WTC11 (cell line): ENCODE measurements at regions not wholly inside any gene's neighbourhood (a gene's known extent, or its start where the extent isn't known, plus 50 kb on each side); places are given as distances from the start of the nearest gene placed in this dataset.
"Not testable (repeated sequence)": the region's sequence is repeated elsewhere in the genome, so short reads cannot be mapped to it uniquely, and the experiment has no call there.

Experiments
- ATAC-seq: fragments of 200-7000 bp; cut with Tn5 transposase; 2 replicates; pipeline ENCODE4 v1.10.0; 2021; ENCODE audit warnings: mild to moderate bottlenecking, moderate library complexity
- CTCF ChIA-PET: fragments of 300-600 bp; sonication (Branson Sonifier 250); formaldehyde crosslinking; loops from one replicate; lab custom pipeline; 2021; ENCODE audit warnings: antibody characterized with exemption; lab: Charles Lee
- POLR2A ChIA-PET: fragments of 350-600 bp; sonication (Branson Sonifier 250); formaldehyde crosslinking; loops from one replicate; lab custom pipeline; 2021; ENCODE audit warnings: antibody characterized with exemption; lab: Charles Lee
- DNase-seq: peaks from one replicate; pipeline ENCODE4 v3.0.0; 2021; ENCODE audit warnings: low spot score
- H3K27ac Mint-ChIP-seq: 2 replicates; pipeline ENCODE4 v1.8.0; 2021; ENCODE audit warnings: mixed read lengths
- H3K27me3 Mint-ChIP-seq: 2 replicates; pipeline ENCODE4 v1.8.0; 2021; ENCODE audit warnings: low read depth, mild to moderate bottlenecking, moderate library complexity, mixed read lengths
- H3K36me3 Mint-ChIP-seq: 2 replicates; pipeline ENCODE4 v1.8.0; 2021; ENCODE audit warnings: mixed read lengths
- H3K4me1 Mint-ChIP-seq: 2 replicates; pipeline ENCODE4 v1.8.0; 2022; ENCODE audit warnings: mixed read lengths
- H3K4me3 Mint-ChIP-seq: 2 replicates; pipeline ENCODE4 v1.8.0; 2021; ENCODE audit warnings: mild to moderate bottlenecking, moderate library complexity, mixed read lengths
- H3K9me3 Mint-ChIP-seq: 2 replicates; pipeline ENCODE4 v1.8.0; 2021; ENCODE audit warnings: mixed read lengths
- ELF4 ChIP-seq: sonication (generic); formaldehyde crosslinking; IDR thresholded peaks from 2 replicates; pipeline ENCODE4 v1.8.1; 2022; ENCODE audit warnings: low read depth, mild to moderate bottlenecking, moderate library complexity, missing genetic modification reagents
- RORB ChIP-seq: fragments of 250-450 bp; sonication (Bioruptor Pico); IDR thresholded peaks from 2 replicates; pipeline ENCODE4 v1.9.0; 2021; ENCODE audit warnings: mild to moderate bottlenecking
- TEAD4 ChIP-seq: sonication (generic); formaldehyde crosslinking; IDR thresholded peaks from 2 replicates; pipeline ENCODE4 v1.8.0; 2022; ENCODE audit warnings: mild to moderate bottlenecking, missing genetic modification reagents
- TF ChIP-seq, protein P1 (sequence below): fragments of 250-450 bp; sonication (Bioruptor Pico); IDR thresholded peaks from 2 replicates; pipeline ENCODE4 v1.9.0; 2021; ENCODE audit warnings: mild to moderate bottlenecking, borderline replicate concordance
- TF ChIP-seq, protein P2 (sequence below): sonication (generic); formaldehyde crosslinking; IDR thresholded peaks from 2 replicates; pipeline ENCODE4 v1.8.1; 2023; ENCODE audit warnings: mild to moderate bottlenecking, missing genetic modification reagents, borderline replicate concordance
- TF ChIP-seq, protein P3 (sequence below): sonication (generic); formaldehyde crosslinking; IDR thresholded peaks from 2 replicates; pipeline ENCODE4 v1.8.1; 2023; ENCODE audit warnings: mild to moderate bottlenecking, missing genetic modification reagents, moderate library complexity
- TF ChIP-seq, protein P4 (sequence below): fragments of 250-450 bp; sonication (Bioruptor Pico); IDR thresholded peaks from 2 replicates; pipeline ENCODE4 v1.8.0; 2021; ENCODE audit warnings: mild to moderate bottlenecking

DNA sequence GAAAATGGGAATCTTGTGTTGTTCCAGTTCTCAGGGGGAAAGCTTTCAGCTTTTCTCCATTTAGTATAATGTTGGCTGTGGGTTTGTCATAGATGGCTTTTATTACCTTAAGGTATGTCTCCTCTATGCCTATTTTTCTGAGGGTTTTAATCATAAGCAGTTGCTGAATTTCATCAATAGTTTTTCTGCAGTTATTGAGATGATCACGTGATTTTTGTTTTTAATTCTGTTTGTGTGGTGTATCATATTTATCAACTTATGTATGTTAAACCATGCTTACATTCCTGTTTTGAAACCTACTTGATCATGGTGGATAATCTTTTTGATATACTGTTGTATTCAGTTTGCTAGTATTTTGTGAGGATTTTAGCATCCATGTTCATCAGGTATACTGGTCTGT is 66.8 kb upstream of the CENPE start (continued):
- TF ChIP-seq, protein P1, sequence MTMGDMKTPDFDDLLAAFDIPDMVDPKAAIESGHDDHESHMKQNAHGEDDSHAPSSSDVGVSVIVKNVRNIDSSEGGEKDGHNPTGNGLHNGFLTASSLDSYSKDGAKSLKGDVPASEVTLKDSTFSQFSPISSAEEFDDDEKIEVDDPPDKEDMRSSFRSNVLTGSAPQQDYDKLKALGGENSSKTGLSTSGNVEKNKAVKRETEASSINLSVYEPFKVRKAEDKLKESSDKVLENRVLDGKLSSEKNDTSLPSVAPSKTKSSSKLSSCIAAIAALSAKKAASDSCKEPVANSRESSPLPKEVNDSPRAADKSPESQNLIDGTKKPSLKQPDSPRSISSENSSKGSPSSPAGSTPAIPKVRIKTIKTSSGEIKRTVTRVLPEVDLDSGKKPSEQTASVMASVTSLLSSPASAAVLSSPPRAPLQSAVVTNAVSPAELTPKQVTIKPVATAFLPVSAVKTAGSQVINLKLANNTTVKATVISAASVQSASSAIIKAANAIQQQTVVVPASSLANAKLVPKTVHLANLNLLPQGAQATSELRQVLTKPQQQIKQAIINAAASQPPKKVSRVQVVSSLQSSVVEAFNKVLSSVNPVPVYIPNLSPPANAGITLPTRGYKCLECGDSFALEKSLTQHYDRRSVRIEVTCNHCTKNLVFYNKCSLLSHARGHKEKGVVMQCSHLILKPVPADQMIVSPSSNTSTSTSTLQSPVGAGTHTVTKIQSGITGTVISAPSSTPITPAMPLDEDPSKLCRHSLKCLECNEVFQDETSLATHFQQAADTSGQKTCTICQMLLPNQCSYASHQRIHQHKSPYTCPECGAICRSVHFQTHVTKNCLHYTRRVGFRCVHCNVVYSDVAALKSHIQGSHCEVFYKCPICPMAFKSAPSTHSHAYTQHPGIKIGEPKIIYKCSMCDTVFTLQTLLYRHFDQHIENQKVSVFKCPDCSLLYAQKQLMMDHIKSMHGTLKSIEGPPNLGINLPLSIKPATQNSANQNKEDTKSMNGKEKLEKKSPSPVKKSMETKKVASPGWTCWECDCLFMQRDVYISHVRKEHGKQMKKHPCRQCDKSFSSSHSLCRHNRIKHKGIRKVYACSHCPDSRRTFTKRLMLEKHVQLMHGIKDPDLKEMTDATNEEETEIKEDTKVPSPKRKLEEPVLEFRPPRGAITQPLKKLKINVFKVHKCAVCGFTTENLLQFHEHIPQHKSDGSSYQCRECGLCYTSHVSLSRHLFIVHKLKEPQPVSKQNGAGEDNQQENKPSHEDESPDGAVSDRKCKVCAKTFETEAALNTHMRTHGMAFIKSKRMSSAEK (CRISPR knock-in tag) = no peak
- TF ChIP-seq, protein P2, sequence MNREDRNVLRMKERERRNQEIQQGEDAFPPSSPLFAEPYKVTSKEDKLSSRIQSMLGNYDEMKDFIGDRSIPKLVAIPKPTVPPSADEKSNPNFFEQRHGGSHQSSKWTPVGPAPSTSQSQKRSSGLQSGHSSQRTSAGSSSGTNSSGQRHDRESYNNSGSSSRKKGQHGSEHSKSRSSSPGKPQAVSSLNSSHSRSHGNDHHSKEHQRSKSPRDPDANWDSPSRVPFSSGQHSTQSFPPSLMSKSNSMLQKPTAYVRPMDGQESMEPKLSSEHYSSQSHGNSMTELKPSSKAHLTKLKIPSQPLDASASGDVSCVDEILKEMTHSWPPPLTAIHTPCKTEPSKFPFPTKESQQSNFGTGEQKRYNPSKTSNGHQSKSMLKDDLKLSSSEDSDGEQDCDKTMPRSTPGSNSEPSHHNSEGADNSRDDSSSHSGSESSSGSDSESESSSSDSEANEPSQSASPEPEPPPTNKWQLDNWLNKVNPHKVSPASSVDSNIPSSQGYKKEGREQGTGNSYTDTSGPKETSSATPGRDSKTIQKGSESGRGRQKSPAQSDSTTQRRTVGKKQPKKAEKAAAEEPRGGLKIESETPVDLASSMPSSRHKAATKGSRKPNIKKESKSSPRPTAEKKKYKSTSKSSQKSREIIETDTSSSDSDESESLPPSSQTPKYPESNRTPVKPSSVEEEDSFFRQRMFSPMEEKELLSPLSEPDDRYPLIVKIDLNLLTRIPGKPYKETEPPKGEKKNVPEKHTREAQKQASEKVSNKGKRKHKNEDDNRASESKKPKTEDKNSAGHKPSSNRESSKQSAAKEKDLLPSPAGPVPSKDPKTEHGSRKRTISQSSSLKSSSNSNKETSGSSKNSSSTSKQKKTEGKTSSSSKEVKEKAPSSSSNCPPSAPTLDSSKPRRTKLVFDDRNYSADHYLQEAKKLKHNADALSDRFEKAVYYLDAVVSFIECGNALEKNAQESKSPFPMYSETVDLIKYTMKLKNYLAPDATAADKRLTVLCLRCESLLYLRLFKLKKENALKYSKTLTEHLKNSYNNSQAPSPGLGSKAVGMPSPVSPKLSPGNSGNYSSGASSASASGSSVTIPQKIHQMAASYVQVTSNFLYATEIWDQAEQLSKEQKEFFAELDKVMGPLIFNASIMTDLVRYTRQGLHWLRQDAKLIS (CRISPR knock-in tag) = no peak
- TF ChIP-seq, protein P3, sequence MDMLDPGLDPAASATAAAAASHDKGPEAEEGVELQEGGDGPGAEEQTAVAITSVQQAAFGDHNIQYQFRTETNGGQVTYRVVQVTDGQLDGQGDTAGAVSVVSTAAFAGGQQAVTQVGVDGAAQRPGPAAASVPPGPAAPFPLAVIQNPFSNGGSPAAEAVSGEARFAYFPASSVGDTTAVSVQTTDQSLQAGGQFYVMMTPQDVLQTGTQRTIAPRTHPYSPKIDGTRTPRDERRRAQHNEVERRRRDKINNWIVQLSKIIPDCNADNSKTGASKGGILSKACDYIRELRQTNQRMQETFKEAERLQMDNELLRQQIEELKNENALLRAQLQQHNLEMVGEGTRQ (CRISPR knock-in tag) = no peak
- TF ChIP-seq TEAD4 (CRISPR knock-in tag) (no peak), RORB (CRISPR knock-in tag) (no peak), ELF4 (no peak)
- TF ChIP-seq, protein P4, sequence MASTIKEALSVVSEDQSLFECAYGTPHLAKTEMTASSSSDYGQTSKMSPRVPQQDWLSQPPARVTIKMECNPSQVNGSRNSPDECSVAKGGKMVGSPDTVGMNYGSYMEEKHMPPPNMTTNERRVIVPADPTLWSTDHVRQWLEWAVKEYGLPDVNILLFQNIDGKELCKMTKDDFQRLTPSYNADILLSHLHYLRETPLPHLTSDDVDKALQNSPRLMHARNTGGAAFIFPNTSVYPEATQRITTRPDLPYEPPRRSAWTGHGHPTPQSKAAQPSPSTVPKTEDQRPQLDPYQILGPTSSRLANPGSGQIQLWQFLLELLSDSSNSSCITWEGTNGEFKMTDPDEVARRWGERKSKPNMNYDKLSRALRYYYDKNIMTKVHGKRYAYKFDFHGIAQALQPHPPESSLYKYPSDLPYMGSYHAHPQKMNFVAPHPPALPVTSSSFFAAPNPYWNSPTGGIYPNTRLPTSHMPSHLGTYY (CRISPR knock-in tag) = no peak

DNA sequence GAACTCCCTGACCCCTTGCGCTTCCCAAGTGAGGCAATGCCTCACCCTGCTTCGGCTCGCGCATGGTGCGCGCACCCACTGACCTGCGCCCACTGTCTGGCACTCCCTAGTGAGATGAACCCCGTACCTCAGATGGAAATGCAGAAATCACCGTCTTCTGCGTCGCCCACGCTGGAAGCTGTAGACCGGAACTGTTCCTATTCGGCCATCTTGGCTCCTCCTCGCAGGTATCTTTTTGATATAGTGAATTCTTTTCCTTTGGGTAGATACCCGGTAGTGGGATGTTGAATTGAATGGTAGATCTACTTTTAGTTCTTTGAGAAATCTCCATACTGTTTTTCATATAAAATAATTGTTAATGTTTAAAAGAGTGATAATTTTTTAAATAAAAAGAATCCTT is 57.9 kb upstream of the CENPE start:
- H3K9me3 Mint-ChIP-seq, POLR2A ChIA-PET, H3K27me3 Mint-ChIP-seq, DNase-seq, CTCF ChIA-PET, H3K36me3 Mint-ChIP-seq, ATAC-seq: not testable (repeated sequence)
- peak overlapping the region; percentile 89 for H3K4me3 Mint-ChIP-seq
- H3K4me1 Mint-ChIP-seq = peaks cover 42% of the 10 kb centered on the region
- peak overlapping the region; percentile 99 for H3K27ac Mint-ChIP-seq
